Lower leg skin (tissue), 4 donors: ENCODE measurements at regions not wholly inside any gene's neighbourhood (a gene's known extent, or its start where the extent isn't known, plus 50 kb on each side); places are given as distances from the start of the nearest gene placed in this dataset.

ENCODE experiments used
- DNase-seq, 2 donors: peaks; one replicate each; pipeline ENCODE4 v3.0.0-alpha.2; 2019; ENCODE audit warnings: low spot score in 2 of 2
- H3K4me3 ChIP-seq: fragments of 200-600 bp; sonication (generic); 2 replicates; pipeline ENCODE4 v1.5.1; 2017; ENCODE audit warnings: mild to moderate bottlenecking, low read depth; ENCODE audit not compliant: poor library complexity, severe bottlenecking
- CTCF ChIP-seq, 3 donors: fragments of 450-650 bp; IDR thresholded peaks; one replicate each; pipeline ENCODE4 v1.5.1; 2016; ENCODE audit warnings: antibody characterized with exemption in 3 of 3, mild to moderate bottlenecking in 3 of 3, moderate library complexity in 2 of 3
- POLR2A ChIP-seq, 2 donors: fragments of 450-650 bp; IDR thresholded peaks; one replicate each; pipeline ENCODE4 v1.6.1; 2016 to 2017; ENCODE audit warnings: antibody characterized with exemption in 2 of 2, mild to moderate bottlenecking in 1 of 2, moderate library complexity in 1 of 2
- WGBS, 2 donors: methylation state at CpG; one replicate each; pipeline ENCODE4 v1.1.5; 2018; 5-methylcytosine and 5-hydroxymethylcytosine counted together
- intact Hi-C: fragments of 100-400 bp; cut with DNase I; formaldehyde crosslinking; loops from one replicate; pipeline ENCODE4 v1.15.0; 2023; ENCODE audit warnings: low total_unique reads

GRCh38 chrY:8327708-8328354 is 1009.4 kb upstream of the TSPY4 start:
- no peak for TF ChIP-seq POLR2A (IDR thresholded peaks at IDR 0.05)
- no peak for TF ChIP-seq CTCF (IDR thresholded peaks at IDR 0.05)
- no peak for DNase-seq
- WGBS, 2 donors: 70% methylated on average over 1 of the region's 1 CpG; no CpG with 5 or more reads in 1 of the 2 donors
- intact Hi-C loops: no loop called here
- H3K4me3 ChIP-seq: no peak overlapping the region

- no peak for DNase-seq
- H3K4me3 ChIP-seq: no peak overlapping the region
- intact Hi-C loops: no loop called here
- TF ChIP-seq POLR2A (IDR thresholded peaks at IDR 0.05): no peak
- no peak for TF ChIP-seq CTCF (IDR thresholded peaks at IDR 0.05)
- WGBS, 2 donors: 78% methylated on average over 2 of the region's 2 CpGs; no CpG with 5 or more reads in 1 of the 2 donors
These were observed 1007.8 kb upstream of the TSPY4 start for GRCh38 chrY:8329431-8329830.

DNA sequence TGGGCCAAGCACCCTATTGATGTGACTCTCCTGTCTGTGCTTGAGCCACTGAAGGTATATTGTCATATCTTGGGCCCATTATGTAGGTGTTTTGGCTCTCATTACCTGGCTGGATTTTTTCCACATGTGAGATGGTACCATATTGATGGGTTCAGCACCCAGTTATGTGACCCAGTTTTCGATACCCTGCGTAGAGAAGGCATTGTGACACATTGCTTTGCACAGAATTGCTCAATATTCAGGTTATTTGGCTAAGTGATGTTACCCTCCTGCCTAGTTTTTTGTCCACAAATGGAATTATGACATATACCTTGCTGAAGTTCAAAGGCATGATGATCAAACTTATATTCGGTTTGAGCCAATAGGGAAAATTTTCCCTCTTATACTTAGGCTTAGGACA is 1007.3 kb upstream of the TSPY4 start:
- 89% methylated on average over 3 of the region's 3 CpGs; no CpG with 5 or more reads in 1 of the 2 donors for WGBS, 2 donors
- no peak for DNase-seq
- intact Hi-C loops: no loop called here
- H3K4me3 ChIP-seq: no peak overlapping the region
- TF ChIP-seq POLR2A (IDR thresholded peaks at IDR 0.05) (no peak), CTCF (IDR thresholded peaks at IDR 0.05) (no peak)

GRCh38 chrY:8333328-8333727 is 1003.9 kb upstream of the TSPY4 start:
- 85% methylated on average over 3 of the region's 3 CpGs; no CpG with 5 or more reads in 1 of the 2 donors for WGBS, 2 donors
- H3K4me3 ChIP-seq: no peak overlapping the region
- no peak for DNase-seq
- intact Hi-C loops: no loop called here
- no peak for TF ChIP-seq CTCF (IDR thresholded peaks at IDR 0.05)
- TF ChIP-seq POLR2A (IDR thresholded peaks at IDR 0.05): no peak

DNA sequence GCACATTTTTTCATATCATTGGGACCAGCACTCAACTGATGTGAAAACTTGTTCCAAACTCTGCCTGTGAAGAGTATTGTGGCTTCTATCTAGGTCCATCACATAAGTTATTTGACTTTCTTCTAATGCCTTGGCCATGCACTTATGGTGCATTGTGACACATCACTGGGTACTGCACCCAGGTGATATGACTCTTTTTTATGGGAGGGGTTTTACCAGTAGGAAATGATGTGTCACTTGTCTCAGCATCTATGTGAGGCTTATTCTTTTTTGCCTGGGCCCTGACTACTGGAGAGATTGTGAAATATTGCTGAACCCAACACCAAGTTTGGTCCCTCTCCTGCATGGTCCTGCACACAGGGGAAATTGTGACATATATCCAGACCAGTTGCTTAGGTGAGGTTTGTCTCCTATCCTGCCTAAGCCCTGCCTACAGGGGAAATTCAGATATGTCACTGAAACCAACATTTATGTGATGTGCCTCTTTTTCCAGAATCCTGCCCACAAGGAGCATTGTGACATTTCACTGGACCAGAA is 1001.9 kb upstream of the TSPY4 start:
- TF ChIP-seq POLR2A (IDR thresholded peaks at IDR 0.05): no peak
- TF ChIP-seq CTCF (IDR thresholded peaks at IDR 0.05): no peak
- intact Hi-C loops: no loop called here
- no peak overlapping the region for H3K4me3 ChIP-seq
- DNase-seq: no peak
